NCI-H82 (cell line): ENCODE measurements at regions not wholly inside any gene's neighbourhood (a gene's known extent, or its start where the extent isn't known, plus 50 kb on each side); places are given as distances from the start of the nearest gene placed in this dataset.

Source experiments
- DNase-seq: peaks from one replicate; lab custom pipeline; 2025; lab: John Stamatoyannopoulos, UW

DNA sequence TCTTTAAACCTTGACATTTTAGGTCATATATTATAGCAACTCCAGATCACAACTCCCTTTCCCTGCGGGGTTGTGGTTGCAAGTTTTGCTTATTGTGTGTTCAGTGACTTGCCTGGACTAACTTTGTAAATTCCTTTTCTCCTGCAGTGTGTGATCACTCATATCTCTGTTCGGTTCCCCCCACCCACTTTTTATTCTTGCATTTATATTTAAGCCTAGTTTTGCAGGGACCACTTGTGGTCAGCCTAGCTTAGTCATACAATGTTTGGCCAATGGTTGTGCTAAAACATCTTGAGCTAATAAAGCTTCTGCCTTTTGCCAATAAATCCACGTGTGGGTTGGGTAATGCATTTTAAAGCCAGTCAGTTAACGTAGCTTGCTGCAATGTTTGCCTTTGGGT, 146.5 kb upstream of the IRX4 start:
- no peak for DNase-seq

DNA sequence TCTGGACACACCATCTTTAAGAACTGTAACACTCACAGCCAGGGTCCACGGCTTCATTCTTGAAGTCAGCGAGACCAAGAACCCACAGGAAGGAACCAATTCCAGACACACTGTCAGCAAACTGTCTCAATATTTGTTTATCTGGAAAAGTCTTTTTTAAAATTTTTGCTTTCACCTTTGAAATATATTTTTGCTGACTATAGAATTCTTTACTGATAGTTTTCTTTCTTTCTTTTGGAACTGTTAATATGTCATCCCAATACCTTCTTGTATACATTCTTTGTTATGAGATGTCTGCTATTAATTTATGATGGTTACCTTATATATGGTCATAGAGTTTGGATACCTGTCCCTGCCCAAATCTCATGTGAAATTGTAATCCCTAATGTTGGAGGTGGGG, 145.1 kb upstream of the IRX4 start:
- DNase-seq: no peak

DNA sequence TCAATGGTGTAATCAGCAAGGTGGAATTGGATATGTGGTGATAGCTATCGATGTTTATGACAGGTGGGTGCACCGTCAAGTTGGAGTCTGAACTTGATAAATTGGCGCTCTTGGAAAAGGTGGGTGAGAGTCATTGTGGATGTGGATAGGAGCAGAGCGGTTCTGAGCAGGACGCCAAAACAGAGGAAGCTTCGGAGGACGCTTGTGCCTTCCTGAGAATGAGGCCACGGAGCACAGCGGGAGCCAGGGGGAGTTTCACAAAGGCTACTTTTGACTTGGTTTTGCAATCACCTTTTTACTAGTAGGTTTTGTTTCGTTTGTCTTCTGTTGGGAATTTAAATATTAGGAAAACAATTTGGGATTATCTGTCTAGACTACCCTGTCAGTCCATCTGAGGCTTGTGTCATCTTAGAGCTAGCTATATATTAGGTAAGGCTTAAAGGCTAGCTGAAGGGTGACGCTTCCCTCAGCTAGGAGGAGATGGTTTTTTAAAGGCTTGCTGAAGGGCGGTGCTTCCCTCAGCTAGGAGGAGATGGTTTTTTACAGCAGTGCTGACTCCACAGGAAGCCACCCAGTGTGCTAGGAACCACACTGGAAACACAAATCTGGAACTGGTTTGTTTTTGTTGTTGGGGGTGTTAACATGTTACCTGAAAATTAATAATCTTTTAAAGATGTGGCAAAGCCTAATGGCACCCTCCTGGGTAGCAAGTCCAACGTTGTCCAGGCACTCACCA, 142.4 kb upstream of the IRX4 start:
- no peak for DNase-seq

DNA sequence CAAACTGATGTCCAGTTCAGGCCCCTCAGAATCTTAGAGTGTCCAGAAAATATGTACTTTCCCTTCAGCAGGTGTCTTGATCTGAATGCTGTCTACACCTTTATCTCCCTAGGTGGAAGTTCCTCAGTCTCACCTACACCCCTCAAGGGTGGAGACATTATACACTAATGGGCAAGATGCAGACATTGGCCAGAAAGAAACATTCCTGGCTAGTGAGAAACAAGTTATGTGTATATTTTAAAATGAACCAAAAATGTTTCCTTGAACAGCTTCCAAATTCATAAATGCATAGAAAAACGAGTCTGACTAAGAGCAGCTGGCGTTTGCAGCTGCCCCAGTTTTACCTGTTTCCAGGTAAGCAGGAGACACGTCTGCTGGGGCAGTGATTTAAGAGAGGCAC, 140.5 kb upstream of the IRX4 start:
- no peak for DNase-seq

DNA sequence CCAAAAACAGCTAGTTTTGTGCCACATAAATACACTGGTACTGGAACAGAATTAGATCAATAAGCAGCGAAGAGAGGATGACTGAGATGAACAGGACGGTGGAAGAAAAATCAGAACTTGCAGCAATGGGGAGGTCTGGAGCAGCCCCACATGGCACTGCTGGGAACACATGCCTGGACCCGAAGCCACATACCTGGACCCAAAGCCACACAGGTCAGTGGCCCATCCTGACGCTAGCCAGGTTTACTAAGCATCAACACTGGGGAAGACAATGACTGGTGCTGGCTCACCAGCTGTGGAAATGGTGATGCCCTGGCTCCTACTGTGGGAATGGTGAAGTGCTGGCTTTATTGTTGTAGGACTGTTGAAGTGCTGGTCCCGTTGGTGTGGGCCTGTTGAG, 139.7 kb upstream of the IRX4 start:
- DNase-seq: no peak

DNA sequence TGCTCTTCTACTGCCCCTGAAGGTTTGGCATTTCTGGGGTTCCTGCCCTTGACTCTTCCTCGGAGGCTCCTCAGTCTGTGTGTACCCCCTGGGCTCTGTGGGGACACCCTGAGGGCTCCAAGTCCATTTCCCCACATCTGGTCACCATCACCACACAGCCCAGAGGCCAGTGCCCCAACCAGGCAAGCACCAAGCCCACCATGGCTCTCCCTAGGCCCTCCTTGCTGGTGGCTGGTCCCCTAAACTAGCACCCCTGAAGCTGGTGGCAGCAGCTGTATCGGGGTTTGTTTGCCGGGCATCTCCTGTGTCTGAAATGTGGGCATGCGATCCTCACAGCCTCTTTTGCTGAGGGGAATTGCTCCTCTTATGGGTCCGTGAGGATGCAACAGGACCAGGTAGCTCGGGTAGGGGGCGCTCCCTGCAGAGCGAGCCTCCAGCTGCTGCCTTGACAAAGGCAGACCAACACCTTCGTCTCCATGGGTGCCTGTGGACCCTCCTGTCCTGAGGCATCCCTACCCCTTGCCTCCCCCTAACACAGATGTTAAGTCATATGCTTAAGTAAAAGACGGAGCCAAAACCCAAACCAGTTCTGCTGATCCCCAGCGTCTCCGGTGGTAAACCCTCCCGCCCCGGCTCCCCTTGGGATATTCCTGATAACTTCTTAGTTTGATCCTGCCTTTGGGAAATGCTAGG, 138.9 kb upstream of the IRX4 start:
- DNase-seq: no peak

DNA sequence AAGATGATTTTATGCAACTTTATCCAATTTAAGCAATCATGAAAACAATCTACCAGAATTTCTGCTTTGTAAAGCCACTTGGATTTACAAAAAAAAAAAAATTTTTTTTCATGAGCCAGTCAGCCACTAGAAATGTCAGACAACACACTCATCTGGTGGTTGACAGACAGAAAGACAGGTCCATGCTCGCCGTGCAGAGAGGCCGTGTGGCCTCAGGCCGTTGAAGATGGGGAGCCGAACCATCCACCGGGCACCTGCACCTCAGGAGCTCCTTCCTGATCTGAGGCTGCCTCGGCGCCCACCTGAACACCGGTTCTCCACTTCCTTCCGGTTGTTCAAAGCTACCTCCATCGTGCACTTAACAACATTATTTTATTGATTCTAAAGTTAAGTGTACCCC, 138.0 kb upstream of the IRX4 start:
- DNase-seq: no peak

DNA sequence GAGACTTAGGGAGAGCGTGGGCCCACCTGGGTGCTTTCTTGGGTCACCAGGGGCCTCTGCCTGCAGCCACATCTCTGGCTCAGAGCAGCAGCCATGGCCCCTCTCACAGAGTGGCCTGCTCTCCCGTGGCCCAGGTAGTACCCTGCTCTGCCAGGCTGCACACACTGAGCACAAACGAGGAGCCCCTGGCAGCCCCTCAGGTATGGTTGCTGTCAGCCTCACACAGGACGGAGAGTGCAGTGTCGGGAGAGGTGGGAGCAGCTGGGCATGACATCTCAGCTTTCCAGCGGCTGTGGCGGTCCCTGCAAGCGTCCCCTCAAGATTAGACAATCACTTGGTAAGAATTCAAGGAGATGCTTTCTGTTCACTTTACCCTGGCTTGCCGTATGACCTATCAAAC, 137.0 kb upstream of the IRX4 start:
- DNase-seq: no peak

DNA sequence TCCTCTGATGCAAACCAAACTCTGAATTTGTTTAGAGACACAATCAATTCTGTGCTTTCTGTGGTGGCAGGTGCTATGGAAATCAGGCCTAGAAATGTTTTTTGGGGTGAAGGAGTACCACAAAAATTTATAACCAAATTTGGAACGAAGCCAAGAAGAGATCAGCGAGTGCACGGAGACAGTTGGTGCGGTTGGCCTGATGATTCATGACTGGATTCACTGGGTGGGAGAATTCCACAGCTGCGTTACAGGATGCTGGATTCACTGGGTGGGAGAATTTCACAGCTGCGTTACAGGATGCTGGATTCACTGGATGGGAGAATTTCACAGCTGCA, 135.6 kb upstream of the IRX4 start:
- no peak for DNase-seq

DNA sequence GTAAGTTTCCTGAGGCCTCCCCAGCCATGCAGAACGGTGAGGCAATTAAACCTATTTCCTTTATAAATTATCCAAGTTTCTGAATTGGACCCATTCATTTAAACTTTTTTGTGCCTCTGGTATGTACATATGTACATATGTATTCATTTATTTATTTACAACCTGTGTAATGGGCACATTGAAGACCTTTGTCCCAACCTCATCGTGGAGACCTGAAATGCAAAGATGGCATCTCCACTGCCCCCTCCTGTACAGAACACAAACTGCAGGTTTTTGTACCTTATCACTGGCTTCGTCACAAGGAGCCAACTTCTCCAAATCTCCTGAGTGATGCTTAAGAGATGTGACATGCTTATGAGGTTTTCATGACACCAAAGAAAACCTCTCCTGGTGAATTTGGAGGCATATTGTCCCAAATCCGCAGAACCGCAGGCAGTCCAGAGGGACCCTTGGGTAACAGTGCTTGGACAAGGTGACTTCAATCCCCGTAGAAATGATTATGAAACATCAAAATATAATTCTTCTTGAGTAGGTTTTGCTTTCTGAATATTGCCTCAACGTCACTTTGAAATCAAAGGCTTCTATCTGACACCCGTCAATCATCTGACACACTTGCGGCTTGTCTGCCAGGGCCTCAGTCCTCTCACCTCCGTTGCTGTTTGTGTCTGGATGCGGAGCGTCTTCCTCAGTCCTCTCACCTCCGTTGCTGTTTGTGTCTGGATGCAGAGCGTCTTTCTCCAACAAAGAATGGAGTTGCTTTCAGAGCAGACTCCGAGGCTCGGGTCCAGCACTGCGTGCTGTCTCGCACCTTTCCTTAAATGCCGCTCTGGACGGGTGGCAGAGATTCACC, 135.0 kb upstream of the IRX4 start:
- peak; percentile 7 for DNase-seq

DNA sequence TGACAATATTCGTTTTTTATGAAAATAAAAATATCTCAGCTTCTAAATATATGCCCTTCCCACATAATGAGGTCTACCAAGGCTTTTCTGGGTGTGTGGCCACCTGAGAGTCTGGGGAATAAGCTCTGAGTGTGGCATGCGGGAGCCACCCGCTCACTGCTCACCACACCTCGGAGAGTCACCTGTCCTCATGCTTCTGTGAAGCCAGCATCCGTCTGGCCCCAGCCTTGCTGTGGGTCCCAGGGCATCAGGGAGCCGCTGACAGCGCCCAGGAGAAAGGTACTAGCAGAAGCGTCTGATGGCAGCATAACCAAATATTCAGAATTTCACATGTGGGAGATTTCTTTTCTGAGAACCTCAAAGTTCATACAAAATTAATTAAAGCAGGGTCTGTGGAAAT, 133.2 kb upstream of the IRX4 start:
- no peak for DNase-seq

DNA sequence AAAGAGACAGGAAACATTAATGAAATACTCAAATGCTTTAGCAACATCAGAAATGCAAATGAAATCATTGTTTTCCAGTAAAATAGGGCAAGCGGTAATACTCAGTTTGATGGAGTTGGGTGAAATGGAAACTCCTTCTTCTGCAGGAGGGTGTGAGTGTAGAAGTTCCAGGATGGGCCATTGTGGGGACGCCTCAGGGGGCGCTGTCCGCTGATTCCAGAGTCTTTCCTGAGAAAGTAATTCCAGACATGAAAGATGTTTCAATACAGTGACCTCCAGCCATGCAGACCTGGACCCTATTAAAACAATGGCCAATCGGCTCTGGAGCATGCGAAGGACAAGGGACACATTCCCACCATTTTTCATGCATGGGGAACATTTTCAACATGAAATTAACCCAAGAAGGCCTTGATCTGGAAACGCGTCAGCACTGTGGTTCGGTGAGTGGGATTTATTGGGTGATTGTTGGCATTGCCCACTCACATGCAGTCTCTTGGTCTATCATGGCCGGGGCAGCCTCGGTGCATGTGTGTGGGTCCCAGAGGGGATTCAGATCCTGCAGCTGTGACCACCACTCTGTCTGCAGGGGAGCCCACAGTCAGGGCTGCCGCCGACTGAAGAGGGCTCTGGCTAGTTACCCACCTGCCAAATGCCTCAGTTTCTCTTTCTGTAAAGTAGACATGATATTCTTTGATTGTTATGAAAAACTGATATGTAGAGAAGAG, 132.6 kb upstream of the IRX4 start:
- no peak for DNase-seq

DNA sequence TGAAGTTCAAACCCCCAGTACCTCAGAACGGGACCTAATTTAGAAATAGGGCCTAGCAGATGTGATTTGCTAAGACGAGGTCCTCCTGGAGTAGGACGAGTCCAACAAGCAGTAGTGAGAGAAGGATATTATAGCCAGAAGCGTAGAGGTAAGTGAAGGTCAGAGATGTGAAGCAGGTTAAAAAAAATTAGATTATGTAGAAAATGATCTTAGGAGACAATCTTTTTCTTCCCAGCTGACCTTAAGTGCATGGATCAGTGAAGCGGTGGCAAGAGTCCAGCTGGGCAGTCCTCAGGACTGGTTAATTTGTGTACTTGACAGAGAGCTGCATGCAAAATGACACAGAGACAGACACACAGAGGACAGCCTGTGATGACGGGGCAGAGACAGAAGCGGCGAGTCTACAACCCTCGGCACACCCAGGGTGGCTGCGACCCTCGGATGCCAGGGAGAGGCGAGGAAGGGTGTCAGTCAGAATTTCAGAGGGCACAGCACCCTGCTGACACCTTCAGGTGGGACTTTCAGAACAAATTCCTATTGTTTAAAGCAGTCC, 131.4 kb upstream of the IRX4 start:
- DNase-seq: no peak

DNA sequence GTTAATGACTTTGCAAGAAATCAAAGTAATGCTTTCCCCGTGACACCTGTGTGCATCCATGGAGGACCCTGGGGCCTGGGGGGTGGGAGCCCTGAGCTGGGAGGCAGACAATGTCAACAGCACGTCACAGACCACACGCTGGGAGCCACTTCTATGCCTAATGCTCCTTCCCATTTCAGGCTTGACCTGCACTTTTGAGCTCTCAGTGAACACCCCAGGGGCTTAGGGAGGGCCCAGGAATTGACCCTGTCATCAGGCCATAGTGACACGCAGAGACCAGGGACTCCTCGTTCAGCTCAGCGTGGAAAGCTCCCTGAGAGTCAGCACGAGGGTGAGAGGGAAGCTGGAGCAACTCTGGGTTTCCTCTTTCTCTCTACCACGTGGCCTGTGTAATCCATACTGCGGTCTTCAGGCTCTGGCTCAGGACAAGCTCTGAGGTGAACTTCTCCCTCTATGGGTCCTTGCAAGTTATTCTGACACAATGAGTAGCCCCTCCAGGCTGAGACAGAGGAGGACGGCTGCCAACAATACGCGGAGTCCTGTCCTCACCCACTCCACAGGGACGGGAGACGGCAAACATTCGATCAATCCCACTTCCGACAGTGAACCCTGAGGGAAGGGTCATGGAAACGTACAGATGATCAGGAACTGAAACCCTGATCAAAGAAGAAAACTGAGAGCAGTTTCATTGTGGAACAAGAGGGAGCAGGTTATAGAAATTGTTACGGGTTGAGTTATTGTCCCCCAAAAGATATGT, 130.8 kb upstream of the IRX4 start:
- no peak for DNase-seq

DNA sequence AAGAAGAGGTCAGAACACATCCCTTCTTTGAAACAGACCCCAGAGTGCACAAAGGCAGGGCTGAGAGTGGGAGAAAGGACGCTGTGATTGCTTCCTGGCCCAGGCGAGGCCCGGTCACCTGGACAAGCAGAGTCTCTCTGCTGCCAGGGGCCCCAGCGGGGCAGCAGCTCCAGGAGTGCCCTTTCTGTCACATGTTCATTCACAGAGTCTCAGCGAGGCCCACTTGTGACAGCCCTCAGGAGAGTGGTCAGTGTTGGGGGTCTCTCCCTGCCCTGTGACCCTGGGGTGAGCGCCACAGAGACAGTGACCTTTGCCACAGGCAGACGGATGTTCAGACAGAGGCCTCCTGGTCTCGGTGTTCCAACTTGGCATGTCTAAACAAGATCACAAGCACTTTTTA, 130.2 kb upstream of the IRX4 start:
- DNase-seq: no peak

DNA sequence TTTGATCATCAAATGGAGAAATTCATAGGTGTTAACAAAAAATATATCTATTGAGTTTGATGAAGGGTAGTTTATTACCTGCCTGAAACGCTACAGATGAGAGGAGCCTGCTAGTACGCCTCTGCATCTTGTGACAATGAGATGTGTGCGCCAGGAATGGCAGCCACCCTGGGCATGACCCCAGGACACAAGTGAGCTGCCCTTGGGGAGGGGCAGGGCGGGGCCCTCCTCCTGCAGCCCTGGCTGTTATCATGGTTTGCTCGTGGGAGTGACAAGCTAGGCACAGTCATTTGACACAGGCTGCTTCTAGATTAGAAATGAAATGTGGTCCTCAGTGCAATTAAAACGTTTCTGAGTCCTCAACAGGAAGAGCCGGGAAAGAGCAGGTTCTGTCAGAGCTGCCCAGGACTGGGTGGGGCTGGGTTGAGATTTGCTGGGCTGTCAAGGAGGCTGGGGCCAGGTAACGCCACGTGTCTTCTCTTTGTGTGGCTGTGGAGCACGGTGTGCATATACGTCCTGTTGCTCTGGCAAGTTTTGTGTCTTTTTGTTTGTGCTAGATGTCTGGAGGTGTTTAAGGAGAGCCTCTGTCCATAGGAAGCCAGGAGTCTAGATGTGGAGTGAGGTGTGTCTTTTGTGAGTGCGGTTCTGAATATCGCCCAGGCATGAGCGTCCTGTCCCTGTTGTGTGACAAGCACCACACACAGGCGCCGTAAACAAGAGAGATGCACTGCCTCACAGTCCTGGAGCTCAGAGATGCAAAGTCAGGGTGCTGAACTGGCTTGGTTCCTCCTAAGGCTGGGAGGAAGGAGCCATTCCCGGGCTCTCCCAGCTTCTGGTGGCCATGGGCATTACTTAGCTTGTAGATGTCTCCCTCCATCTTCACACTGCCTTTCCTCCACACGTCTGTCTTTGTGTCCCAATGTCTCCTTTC, 129.0 kb upstream of the IRX4 start:
- no peak for DNase-seq

DNA sequence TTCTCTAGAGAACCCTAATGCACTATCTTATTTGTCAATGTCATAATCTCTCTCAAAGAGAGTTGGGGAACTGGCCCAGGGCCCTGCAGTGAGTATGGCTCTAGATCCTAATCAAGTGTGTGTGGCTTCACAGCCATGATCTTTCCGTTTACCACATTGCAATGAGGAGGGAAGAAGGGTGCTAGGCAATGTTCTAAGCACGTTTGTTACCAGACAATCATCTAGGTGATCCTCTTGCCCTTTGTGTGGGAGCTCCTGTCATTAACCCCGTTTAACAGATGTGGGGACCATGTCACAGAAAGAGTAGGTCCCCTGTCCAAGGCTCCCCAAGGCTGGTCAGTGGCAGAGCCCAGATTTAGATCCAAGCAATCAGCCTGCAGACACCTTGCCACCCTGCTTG, 128.2 kb upstream of the IRX4 start:
- no peak for DNase-seq

DNA sequence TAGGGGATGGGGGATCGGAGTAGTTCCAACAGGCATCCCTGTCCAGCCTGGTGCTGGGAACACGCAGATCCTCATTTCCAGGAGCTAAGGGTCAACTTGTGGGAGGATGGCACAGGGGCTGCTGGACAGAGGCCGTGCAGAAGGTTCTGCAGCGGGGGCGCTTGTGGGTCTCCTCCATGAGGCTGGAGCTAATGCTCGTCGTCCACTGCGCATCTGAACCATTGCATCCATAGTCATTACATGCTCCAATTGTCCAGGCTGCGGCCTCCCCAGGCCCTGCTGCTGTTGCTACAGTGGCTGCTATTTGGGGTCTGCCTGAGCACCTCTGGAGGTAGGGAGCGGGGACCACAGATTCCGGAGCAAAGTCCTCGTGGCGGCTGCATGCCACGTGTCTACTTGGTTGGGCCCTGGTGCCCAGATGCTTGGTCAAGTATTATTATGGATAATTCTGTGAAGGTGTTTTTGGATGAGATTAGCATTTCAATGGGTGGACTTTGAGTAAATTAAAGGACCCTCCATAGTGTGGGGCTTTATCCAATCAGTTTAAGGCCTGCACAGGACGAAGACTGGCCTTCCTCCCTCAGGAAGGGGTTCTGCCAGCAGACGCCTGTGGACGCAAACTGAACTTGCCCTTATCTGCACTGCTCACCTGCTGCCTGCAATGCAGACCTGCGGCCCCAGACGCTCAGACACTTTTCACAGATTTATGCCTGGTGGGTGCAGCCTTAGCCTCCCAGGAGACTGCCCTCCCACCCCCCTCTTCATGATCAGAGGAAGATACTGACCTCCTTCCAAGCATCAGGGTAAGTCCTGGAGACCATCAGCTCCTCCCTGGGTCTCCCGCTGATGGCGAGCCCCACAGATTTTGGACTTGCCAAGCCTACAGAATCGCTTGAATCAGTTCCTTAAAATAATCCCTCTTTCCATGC, 127.5 kb upstream of the IRX4 start:
- no peak for DNase-seq
